HG02970 (cell line): ENCODE measurements at regions not wholly inside any gene's neighbourhood (a gene's known extent, or its start where the extent isn't known, plus 50 kb on each side); places are given as distances from the start of the nearest gene placed in this dataset.
"Not testable (repeated sequence)": the region's sequence is repeated elsewhere in the genome, so short reads cannot be mapped to it uniquely, and the experiment has no call there.

Source experiments
- ATAC-seq: cut with Tn5 transposase; IDR thresholded peaks from one replicate; pipeline ENCODE4 v1.9.1; 2021; ENCODE audit warnings: mild to moderate bottlenecking, moderate library complexity, moderate number of reproducible peaks; ENCODE audit not compliant: unreplicated experiment, low FRiP score

DNA sequence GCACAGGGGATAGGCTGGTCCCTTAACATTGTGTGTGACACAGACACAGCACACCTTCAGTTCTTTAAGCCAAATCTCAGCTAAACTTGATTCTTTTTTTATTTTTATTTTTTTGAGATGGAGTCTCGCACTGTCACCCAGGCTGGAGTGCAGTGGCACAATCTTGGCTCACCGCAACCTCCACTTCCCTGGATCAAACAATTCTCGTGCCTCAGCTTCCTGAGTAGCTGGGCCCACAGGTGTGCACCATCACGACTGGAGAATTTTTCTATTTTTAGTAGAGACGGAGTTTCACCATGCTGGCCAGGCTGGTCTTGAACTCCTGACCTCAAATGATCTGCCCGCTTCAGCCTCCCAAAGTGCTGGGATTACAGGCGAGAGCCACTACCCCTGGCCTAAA is 123.6 kb upstream of the ERRFI1 start:
- not testable (repeated sequence) for ATAC-seq

DNA sequence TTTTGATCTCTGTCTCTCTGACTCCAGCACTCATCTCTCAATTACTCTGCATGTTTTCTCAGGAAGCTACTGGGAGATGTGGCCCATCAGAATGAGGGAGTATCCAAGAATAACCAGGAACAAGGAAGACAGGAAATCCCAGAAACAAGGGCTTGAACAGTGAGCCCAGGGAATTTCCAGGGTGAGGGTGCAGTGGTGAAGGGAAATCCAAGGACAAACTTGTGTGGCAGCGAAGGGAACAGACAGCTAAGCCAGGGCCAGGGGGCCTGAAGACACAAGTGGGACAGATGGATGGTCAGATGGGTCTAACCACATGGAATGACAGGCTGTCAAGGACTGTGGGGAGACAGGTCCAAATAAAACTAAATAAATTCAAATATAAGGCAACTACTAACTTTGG is 121.8 kb upstream of the ERRFI1 start:
- no peak for ATAC-seq

DNA sequence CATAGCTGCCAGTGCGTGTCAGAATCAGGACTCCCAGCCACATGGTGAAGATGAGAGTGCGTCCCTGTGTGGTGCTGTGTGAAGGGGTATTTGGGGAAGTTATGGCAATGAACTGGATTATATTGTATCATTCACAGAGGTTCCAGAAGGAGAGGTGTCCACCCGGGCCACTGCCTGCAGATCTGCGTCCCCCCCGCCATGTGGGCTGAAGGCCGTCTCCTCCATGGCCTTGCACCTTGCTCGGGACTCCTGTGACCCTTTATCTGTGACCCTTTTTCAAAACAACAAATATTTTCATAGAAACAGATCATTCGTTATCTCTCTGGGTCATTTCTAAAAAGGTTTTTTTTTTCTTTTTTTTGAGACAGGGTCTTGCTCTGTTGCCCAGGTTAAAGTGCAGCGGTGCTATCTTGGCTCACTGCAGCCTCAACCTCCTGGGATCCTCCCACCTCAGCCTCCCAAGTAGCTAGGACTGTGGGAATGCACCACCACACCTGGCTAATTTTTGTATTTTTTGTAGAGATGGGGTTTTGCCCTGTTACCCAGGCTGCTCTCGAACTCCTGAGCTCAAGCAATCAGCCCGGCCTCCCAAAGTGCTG is 120.2 kb upstream of the ERRFI1 start:
- ATAC-seq = no peak

DNA sequence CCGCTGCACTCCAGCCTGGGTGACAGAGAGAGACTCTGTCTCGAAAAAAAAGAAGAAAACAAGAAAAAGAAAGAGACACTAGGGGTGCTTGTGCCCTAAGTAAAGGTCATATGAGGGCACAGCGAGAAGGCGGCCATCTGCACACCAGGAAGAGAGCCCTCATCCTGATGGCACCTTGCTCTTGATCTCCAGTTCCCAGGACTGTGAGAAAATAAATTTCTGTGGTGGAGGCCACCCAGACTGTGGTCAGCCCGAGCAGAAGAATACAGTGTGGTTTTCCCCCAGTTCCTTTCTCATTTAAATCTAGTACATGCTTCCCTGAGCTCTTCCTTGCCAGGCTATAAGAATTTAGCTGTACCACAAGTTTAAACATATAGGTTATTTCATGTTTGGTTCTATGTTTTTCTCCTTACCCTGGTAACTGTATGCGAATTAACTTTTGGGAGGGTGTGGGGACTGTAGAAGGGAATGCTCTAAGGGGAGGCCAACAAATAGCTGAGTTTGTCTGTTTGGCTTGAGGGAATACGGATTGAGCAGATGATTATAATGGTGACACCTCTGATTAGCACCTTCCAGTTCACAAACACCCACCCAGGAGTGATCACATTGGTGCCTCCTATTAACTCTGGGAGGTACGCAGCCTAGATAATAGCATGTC is 119.6 kb upstream of the ERRFI1 start:
- no peak for ATAC-seq

DNA sequence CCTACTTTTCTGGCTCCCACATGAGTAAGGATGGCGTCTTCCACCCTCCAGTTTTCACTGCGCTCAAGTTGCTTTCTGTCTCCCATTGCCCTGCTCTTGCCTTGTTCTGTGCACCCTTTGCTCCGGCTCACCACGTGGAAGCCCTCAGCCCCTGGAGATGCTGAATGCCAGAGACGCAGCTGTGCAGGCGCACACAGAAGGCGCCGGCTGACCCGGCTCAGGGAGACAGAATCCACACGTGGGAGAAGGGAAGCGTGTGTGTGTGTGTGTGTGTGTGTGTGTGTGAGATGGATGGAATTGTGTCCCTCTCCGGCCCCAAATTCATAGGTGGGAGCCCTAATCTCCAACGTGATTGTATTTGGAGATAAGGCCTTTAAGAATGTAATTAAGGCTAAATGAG is 118.2 kb upstream of the ERRFI1 start:
- ATAC-seq = no peak

DNA sequence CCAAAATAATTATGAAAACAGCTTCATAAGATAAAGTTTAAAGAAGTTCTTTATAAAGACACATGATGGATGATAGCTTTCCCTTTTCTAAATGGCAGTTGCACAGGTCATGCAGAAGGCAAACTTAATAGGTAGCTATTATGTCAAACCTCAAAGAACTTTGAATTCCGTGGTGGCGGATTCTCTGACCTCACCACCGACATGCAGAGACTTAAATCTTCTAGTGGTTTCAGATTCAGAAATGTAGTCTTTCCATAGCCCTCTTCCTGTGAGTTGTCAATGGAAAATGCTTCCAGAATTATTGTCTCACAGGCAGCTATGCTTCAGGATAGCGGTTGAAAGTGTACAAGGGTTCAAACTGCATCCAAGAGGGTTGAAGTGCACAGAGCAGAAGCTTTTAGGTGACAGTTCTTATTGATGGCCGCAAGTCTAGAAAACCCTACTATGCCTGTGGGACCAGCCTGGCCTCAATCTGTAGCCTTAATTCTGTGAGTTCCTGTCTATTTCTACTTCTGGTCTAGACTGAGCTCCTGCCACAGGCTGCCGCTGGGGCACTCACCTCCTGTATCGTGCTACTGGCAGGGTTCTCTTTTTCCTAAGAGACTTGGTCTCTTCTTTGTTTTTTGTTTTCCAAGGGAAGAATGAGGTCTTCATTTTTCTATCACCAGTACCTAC is 117.0 kb upstream of the ERRFI1 start:
- ATAC-seq = no peak

DNA sequence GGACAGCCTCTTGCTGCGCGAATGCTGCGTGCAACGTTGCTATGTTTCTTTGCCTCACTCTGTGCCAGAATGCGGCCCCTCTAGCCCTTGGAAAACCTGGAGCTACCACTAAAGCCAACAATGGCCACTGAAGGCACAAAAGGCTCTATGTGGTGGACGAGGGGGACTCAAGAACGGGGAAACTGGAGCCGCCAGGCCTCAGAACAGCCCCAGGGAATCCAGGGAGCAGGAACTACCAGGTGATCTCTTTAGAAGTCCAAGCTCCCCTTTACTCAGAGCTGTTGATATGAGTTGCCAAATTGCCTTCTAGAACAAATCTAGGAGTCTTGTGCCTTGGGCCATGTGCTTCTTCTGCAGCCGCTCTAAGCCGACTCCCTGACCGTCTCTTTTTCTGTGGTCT is 113.8 kb upstream of the ERRFI1 start:
- no peak for ATAC-seq

DNA sequence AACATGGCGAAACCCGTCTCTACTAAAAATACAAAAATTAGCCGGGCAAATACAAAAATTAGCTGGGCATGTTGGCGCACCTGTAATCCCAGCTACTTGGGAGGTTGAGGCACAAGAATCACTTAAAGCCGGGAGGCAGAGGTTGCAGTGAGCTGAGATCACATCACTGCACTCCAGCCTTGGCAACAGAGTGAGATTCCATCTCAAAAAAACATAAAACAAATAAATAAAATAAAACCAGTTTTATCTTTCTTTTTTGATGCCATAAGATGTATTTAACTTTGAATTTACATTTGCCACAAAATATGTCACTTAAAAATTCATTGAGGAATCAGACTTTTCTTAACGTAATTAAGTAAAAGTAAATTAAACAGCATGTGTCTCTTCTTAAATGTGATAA is 113.3 kb upstream of the ERRFI1 start:
- no peak for ATAC-seq

DNA sequence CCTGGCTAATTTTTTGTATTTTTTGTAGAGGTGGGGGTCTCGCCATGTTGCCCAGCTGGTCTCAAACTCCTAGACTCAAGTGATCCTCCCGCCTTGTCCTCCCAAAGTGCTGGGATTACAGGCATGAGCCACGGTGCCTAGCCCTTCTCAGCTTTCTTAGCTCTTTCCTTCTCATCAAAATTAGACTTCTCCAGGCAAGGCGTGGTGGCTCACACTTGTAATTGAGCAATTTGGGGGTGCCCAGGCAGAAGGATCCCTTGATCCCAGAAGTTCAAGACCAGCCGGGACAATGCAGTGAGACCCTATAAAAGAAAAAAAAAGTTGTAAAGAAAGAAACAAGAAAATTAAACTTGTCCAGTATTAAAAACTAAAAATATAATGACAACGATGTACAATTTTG is 112.6 kb upstream of the ERRFI1 start:
- ATAC-seq = no peak

DNA sequence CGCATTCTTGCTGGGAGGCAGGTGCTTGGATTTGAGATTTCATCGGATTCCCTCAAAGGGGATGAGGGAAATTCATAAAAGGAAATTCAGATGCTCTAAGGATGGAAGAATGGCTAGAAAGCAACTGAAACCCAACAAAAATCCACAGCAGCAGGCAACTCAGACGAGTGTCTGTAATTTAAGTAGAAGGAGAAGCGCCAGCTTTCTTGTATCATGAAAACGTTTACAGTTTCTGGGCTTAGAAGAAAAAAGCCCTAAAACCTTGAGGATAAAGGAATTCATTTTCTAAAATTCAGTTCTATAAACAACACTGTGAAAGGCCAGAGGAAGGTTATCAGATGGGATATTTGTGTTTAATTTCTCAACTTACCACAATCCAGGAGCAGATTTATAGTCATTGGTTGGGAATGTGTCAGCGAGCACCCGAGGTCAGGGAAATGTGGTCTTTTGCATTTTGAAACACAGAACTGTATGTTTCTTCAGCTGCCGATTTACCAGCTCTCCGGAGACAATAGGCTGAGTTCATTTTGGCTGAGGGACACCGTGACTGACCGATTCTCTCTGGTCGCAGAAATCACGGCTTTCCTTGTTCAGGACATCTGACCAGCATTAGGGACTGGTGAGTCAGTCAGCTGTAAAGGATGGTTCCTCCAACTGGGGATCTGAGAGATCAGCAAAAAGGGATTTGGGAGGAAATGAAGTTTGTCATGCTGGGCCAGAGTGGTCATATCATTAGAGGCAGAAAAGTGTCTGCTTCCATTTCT is 111.6 kb upstream of the ERRFI1 start:
- no peak for ATAC-seq

DNA sequence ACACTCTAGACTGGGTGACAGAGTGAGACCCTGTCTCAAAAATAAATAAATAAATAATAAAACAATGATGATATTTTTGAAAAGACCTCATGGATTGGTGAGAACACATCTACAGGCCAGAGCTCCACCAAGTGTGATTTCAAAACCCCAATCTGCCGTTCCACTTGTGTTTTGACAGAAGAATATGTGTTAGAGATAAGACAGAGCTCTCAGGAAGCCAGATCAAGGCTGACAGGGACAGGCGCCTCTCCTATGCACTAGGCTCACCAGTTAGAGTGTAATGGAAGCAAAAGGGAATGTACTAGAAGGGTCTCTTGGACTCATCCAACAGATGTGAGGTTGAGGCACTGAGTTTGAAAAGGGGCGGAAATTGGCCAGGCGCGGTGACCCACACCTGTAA is 110.7 kb upstream of the ERRFI1 start:
- ATAC-seq = no peak

DNA sequence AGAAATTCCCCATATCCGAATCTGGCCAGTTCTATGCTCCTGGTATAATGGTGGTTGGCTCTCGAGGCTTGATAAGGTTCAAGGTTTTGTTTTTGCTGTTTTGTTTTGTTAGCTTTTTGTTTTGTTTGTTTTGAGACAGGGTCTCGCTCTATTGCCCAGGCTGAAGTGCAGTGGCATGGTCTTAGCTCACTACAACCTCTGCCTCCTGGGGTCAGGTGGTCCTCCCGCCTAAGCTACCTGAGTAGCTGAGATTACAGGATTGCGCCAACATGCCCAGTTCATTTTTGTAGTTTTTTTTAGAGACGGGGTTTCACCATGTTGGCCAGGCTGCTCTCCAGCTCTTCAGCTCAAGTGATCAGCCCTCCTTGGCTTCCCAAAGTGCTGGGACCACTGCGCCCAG is 109.1 kb upstream of the ERRFI1 start:
- ATAC-seq = no peak

DNA sequence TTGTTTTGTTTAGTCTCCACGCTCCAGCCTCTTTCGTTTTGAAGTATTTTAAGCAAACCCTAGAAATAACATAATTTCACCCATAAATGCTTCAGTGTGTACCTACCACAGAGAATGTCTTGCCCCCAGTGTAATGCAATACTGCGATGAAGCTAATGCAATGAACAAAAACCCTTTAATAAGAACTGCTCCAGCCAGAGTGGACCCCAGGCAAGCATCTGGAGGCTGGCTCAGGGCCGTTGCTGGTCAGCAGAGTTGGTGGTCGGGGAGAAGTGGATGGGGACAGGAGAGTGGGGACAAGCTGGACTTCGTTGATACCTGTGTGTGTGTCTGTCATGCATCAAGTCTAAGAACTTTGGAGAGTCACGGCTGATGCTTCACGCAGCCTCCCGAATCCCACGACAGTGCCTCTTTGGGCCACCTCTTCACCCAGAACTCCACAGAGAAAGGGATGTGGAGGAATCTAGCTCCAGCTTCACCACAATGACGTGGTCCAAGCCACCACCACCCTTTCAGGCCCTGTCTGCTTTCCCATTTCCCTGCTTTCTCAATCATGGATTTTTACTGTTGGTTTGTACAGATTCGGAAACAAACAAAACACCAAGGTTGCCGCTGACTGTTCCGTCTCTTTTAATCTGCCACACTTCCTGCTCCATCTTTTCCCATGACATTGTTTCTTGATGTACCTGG is 108.6 kb upstream of the ERRFI1 start:
- ATAC-seq = no peak

DNA sequence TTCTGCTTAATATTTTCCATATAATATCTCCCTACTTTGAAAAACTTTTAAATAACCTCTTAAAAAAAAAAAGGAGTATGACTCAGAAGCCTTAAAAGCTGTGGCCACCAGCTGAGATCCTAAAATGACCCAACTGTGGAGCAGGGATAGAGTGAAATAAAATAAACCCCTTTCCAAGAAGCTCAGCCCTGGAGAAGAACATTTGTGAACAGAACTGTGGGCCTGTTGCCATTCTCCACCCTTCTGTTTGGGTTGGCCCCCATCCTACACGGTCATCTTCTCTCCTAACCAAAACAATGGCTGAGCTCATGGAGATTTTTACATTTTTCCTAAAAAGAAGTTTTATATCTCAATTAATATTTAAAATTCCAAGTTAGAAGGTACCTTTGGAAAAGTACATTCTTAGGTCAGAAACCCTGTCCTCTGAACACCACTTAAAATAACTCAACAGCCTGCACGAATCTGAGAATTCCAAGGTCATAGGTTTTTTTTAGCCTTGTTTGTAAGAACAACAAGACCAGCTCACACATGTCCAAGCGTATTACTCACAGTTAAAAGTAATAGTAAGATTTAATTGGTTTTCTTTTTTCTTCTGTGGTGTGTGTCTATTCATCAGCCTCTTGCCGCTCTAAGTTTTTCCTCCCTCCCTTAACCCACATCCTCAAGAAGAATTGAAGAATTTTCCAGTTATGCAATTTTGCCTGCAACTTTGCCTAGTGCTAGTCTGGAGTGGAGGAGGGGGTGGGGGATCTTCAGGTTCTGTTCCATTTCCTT is 107.7 kb upstream of the ERRFI1 start:
- ATAC-seq = no peak

DNA sequence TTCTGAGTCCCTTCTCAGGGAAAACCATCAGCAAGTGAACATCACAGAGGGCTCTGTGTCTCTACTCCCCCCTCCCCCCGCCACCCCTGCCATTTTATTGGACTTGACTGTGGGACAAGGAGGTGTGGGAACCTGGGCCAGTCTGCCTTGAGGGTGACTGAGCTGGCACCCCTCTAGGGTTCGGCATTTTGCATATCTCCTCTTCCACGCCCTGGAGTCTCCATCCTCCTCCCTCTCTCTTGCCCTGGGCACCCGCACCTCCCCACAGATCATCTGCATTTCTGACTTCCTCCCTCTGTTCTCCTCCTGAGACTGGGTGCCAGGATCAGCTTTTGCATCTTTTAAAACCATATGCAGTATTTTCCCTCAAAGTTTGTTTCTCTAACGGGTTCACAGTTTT is 107.1 kb upstream of the ERRFI1 start:
- no peak for ATAC-seq

DNA sequence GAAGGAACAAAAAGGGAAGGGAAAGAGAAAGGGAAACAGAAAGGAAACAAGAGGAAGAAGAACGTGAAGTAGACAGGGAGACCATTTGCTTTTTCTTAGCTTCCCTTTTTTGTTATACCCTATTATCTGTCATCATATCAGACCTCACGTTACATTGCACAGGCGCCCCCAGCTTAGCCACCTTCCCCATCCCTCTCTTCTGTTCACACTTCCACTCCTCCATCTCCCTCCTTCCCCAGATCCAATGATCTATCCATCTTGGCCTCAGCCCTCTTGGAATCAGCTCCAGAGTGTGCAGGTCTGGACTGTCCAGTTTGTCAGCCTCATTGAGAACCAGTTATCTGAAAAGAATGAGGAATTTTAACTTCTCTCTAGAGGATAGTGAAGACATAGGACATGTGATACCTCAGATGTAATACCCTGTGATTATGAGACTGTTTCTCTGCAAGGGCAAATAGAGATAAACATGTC is 101.1 kb upstream of the ERRFI1 start:
- no peak for ATAC-seq

DNA sequence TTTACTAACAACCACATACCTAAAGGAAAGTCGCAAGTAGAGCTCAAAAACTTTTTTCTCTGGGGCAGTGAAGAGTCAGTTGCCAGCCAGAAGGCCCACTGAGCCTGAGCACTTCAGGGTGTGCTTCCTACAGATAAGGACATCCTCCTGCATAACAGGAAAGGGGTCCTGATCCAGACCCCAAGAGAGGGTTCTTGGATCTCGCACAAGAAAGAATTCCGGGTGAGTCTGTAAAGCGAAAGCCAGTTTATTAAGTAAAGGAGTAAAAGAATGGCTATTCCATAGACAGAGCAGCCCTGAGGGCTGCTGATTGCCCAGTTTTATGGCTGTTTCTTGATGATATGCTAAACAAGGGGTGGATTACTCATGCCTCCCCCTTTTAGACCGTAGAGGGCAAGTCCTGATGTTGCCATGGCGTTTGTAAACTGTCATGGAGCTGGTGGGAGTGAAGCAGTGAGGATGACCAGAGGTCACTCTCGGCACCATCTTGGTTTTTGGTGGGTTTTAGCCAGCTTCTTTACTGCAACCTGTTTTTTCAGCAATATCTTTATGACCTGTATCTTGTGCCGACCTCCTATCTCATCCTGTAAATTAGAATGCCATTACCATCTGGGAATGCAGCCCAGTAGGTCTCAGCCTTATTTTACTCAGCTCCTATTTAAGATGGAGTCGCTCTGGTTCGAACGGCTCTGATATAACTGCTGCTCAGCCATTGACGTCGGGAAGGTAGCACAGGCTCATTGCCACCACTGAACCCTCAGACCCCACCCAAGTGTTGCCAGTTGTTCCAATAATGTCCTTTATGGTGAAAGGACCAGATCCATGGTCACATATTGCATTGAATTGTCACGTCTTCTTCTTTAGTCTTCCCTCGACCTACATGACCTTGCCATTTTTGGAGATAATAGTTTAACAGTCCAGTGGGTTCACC is 96.6 kb upstream of the ERRFI1 start:
- ATAC-seq = no peak

DNA sequence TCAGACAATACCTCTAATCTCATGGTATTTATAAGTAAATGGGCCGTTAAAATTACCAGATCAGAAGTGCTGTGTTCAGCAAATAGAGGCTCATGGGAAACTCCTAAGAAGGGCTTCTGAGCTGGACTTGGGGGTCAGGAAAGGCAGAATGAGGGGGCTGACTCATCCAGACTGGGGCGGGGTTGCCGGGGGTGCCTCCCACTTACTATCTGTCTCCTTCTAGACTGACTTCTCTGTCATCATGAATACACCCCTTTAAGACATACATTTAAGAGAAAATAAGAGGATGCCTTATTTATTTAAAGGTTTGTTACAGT is 96.0 kb upstream of the ERRFI1 start:
- no peak for ATAC-seq
